Panc1 (cell line): ENCODE measurements at regions not wholly inside any gene's neighbourhood (a gene's known extent, or its start where the extent isn't known, plus 50 kb on each side); places are given as distances from the start of the nearest gene placed in this dataset.

Experiments used
- ATAC-seq: fragments of 200-7000 bp; cut with Tn5 transposase; 2 replicates; pipeline ENCODE4 v1.9.1; 2020; ENCODE audit warnings: mild to moderate bottlenecking, moderate library complexity
- BruUV-seq: library from RNA; stranded (reverse); fragments of 400-500 nt; replicated peaks from 2 replicates; lab custom pipeline; 2021; lab: Mats Ljungman, UMichigan
- CTCF ChIA-PET: fragments of 300-600 bp; sonication (Branson Sonifier 250); formaldehyde crosslinking; loops from one replicate; lab custom pipeline; 2022; ENCODE audit warnings: antibody characterized with exemption; lab: Charles Lee
- POLR2A ChIA-PET: fragments of 300-600 bp; sonication (Branson Sonifier 250); formaldehyde crosslinking; loops from one replicate; lab custom pipeline; 2022; ENCODE audit warnings: antibody characterized with exemption; lab: Charles Lee
- DNase-seq: peaks from one replicate; pipeline ENCODE4 v3.0.0-alpha.2; 2010; ENCODE audit warnings: low read depth, low spot score
- H3K27ac ChIP-seq: 2 replicates; pipeline ENCODE4 v1.5.1; 2011; ENCODE audit warnings: mild to moderate bottlenecking, low read length, inconsistent platforms
- H3K27me3 ChIP-seq: fragments of 200-500 bp; sonication (Bioruptor generic); 2 replicates; pipeline ENCODE4 v1.6.0; 2014; ENCODE audit warnings: low read length, inconsistent platforms; ENCODE audit not compliant: control insufficient read depth, insufficient read depth
- H3K36me3 ChIP-seq: fragments of 200-500 bp; sonication (Bioruptor generic); 2 replicates; pipeline ENCODE4 v1.5.1; 2014; ENCODE audit warnings: inconsistent platforms, mild to moderate bottlenecking, low read length, moderate library complexity; ENCODE audit not compliant: control insufficient read depth, insufficient read depth
- H3K4me1 ChIP-seq: 2 replicates; pipeline ENCODE4 v1.5.1; 2011; ENCODE audit warnings: inconsistent platforms, mild to moderate bottlenecking, low read length, moderate library complexity; ENCODE audit not compliant: control insufficient read depth, insufficient read depth
- H3K4me3 ChIP-seq, 2 experiments: 2 replicates each; pipeline ENCODE4 v1.5.1; 2011 to 2012; ENCODE audit warnings: low read depth in 2 of 2, low read length in 2 of 2, mild to moderate bottlenecking in 2 of 2, inconsistent platforms in 1 of 2, moderate library complexity in 1 of 2
- H3K9me3 ChIP-seq: fragments of 200-500 bp; sonication (Bioruptor generic); 2 replicates; pipeline ENCODE4 v1.5.1; 2014; ENCODE audit warnings: low read depth, mild to moderate bottlenecking, inconsistent platforms, low read length, moderate library complexity; ENCODE audit not compliant: control insufficient read depth, insufficient read depth
- POLR2AphosphoS5 ChIP-seq: IDR thresholded peaks from 2 replicates; pipeline ENCODE4 v1.6.1; 2012; ENCODE audit warnings: mild to moderate bottlenecking, low read depth, low read length, moderate library complexity
- SIN3A ChIP-seq: IDR thresholded peaks from 2 replicates; pipeline ENCODE4 v1.6.1; 2012; ENCODE audit warnings: low read depth, mild to moderate bottlenecking, low read length, moderate library complexity, borderline replicate concordance; ENCODE audit not compliant: insufficient read depth
- TCF7L2 ChIP-seq: IDR thresholded peaks from 2 replicates; pipeline ENCODE4 v1.6.1; 2011; ENCODE audit warnings: mild to moderate bottlenecking, low read depth, low read length, inconsistent platforms
- in situ Hi-C: cut with HindIII; loops from 2 replicates; pipeline ENCODE4 v1.10.0; 2016; ENCODE audit warnings: low sequenced_read_pairs, low pct_unique_long_range_greater_than_20kb
- intact Hi-C: fragments of 100-400 bp; cut with micrococcal nuclease; formaldehyde crosslinking; loops from one replicate; pipeline ENCODE4 v1.10.0; 2022; ENCODE audit not compliant: unreplicated experiment
- TF ChIP-seq, protein P1 (sequence below), 2 experiments: IDR thresholded peaks; 2 replicates each; pipeline ENCODE4 v1.6.1; 2011 to 2012; ENCODE audit warnings: low read depth in 2 of 2, control low read depth in 1 of 2, low read length in 1 of 2, mild to moderate bottlenecking in 1 of 2, moderate library complexity in 1 of 2; ENCODE audit not compliant: insufficient read depth in 1 of 2
- TF ChIP-seq, protein P2 (sequence below): fragments of 450-650 bp; IDR thresholded peaks from 2 replicates; pipeline ENCODE4 v1.5.1; 2017; ENCODE audit warnings: mild to moderate bottlenecking

DNA sequence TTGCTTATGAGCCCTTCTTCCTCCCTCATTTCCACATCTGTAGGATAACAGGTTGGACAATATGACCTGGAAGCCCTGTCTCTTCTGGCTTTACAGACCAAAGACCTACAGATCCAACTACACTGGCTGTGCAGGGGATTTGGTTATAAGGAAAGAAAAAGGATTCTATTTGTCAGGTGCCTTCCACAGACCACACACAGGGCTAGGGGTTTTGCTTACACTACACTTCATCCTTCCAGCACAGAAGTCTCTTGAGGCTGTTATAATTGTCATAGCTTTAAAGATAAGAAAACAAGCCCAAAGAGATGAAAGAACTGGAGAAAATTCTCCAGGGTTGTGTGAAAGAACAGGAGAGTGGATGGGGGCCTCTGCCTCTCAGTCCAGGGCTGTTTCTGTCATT, 302.6 kb downstream of the MYCN start:
- no TSS peak for BruUV-seq
- TF ChIP-seq, protein P1, sequence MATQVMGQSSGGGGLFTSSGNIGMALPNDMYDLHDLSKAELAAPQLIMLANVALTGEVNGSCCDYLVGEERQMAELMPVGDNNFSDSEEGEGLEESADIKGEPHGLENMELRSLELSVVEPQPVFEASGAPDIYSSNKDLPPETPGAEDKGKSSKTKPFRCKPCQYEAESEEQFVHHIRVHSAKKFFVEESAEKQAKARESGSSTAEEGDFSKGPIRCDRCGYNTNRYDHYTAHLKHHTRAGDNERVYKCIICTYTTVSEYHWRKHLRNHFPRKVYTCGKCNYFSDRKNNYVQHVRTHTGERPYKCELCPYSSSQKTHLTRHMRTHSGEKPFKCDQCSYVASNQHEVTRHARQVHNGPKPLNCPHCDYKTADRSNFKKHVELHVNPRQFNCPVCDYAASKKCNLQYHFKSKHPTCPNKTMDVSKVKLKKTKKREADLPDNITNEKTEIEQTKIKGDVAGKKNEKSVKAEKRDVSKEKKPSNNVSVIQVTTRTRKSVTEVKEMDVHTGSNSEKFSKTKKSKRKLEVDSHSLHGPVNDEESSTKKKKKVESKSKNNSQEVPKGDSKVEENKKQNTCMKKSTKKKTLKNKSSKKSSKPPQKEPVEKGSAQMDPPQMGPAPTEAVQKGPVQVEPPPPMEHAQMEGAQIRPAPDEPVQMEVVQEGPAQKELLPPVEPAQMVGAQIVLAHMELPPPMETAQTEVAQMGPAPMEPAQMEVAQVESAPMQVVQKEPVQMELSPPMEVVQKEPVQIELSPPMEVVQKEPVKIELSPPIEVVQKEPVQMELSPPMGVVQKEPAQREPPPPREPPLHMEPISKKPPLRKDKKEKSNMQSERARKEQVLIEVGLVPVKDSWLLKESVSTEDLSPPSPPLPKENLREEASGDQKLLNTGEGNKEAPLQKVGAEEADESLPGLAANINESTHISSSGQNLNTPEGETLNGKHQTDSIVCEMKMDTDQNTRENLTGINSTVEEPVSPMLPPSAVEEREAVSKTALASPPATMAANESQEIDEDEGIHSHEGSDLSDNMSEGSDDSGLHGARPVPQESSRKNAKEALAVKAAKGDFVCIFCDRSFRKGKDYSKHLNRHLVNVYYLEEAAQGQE (IDR thresholded peaks at IDR 0.05; ENCODE audit: insufficient read depth in 1 of 2, low read depth in 2 of 2, low read length in 1 of 2), result no peak
- TF ChIP-seq SIN3A (no peak), TCF7L2 (no peak), POLR2AphosphoS5 (no peak)
- TF ChIP-seq, protein P2, sequence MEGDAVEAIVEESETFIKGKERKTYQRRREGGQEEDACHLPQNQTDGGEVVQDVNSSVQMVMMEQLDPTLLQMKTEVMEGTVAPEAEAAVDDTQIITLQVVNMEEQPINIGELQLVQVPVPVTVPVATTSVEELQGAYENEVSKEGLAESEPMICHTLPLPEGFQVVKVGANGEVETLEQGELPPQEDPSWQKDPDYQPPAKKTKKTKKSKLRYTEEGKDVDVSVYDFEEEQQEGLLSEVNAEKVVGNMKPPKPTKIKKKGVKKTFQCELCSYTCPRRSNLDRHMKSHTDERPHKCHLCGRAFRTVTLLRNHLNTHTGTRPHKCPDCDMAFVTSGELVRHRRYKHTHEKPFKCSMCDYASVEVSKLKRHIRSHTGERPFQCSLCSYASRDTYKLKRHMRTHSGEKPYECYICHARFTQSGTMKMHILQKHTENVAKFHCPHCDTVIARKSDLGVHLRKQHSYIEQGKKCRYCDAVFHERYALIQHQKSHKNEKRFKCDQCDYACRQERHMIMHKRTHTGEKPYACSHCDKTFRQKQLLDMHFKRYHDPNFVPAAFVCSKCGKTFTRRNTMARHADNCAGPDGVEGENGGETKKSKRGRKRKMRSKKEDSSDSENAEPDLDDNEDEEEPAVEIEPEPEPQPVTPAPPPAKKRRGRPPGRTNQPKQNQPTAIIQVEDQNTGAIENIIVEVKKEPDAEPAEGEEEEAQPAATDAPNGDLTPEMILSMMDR, result no peak

DNA sequence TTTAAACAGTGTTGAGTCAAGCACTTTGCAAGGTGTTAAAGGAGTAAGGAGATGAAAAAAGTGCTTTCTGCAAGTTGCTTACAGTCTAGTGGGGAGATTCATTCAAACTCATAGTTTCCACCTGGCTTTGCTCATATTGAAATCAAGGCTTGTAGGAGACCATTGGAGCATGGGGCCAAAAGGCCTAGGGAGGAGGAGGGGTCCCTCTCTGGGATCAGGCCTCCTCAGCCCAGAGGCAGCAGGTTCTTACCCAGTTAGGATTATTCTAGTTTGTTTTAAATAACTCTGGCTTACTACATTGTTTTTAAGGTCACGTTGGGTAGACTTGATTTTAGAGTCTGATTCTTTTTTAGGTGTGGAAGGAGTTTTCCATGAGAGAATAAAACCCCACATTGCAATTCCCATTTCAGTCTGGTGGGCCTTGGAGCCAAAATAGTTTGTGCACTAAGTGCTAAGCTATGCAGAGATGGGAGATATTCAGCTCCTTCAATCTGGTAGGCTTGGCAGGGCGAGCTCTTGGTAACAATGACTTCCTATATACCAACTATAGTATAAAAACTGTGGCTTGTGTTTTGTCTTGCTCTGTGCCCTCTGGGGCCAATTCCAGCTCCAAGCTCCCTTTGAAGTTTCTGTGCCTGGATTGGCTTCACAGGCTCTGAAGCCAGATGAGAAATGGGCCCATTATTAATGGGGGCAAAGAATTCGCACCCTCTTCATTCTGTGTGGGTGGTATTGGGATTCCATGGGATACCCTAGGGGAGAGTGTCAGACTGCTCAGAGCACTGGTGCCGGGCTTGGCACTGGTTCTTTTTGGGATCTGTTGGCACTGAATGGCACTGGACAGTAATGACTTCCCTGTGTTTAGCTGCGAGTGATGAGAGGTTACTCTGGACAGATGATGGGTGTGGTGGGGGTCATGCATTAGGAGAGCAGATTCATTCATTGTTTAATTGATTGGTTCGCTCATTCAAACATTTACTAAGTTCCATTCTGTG, 301.1 kb downstream of the MYCN start:
- Histone ChIP-seq H3K4me1 (no peaks in the 10 kb centered on the region), H3K36me3 (no peaks in the 10 kb centered on the region), H3K4me3 (no peak overlapping the region), H3K27ac (no peak overlapping the region), H3K27me3 (no peaks in the 10 kb centered on the region), H3K9me3 (no peaks in the 10 kb centered on the region)
- intact Hi-C loops, result no loop called here
- TF ChIP-seq, protein P1 (IDR thresholded peaks at IDR 0.05; ENCODE audit: insufficient read depth in 1 of 2, low read depth in 2 of 2, low read length in 1 of 2), result no peak
- TF ChIP-seq, protein P2, result no peak
- TF ChIP-seq SIN3A (no peak), POLR2AphosphoS5 (no peak), TCF7L2 (no peak)
- ChIA-PET POLR2A (no interaction called here), CTCF (no interaction called here)
- BruUV-seq, result no TSS peak
- in situ Hi-C loops, result no loop called here
- no peak for ATAC-seq
- no peak for DNase-seq

More for the DNA sequence above, 302.6 kb downstream of the MYCN start:
- POLR2A ChIA-PET, result no interaction called here
- no peak overlapping the region for H3K27ac ChIP-seq
- CTCF ChIA-PET, result no interaction called here
- ATAC-seq (no peak), DNase-seq (no peak)
- in situ Hi-C loops (no loop called here), intact Hi-C loops (no loop called here)
- H3K36me3 ChIP-seq, result no peaks in the 10 kb centered on the region
- no peaks in the 10 kb centered on the region for H3K4me1 ChIP-seq
- no peak overlapping the region for H3K4me3 ChIP-seq
- no peaks in the 10 kb centered on the region; the same call in 1 of the 2 replicates for H3K27me3 ChIP-seq
- no peaks in the 10 kb centered on the region for H3K9me3 ChIP-seq
